Spleen (tissue), 7 donors: ENCODE measurements at regions not wholly inside any gene's neighbourhood (a gene's known extent, or its start where the extent isn't known, plus 50 kb on each side); places are given as distances from the start of the nearest gene placed in this dataset.

ENCODE experiments used
- POLR2A ChIP-seq, 3 donors: fragments of 450-650 bp; IDR thresholded peaks; one replicate each; pipeline ENCODE4 v1.5.1; 2017; ENCODE audit warnings: antibody characterized with exemption in 3 of 3, mild to moderate bottlenecking in 1 of 3
- TF ChIP-seq, protein P1 (sequence below), 11 experiments: fragments of 200-600 bp in 7 of 11; fragments of 450-650 bp in 4 of 11; sonication (generic) in 4 of 11; IDR thresholded peaks in 8 of 11; conservative IDR thresholded peaks in 3 of 11; 1 replicate in 7 of 11; 2 replicates in 4 of 11; pipeline versions ENCODE4 v1.4.0 to v1.8.0; 2016 to 2021; ENCODE audit warnings: antibody characterized with exemption in 11 of 11, inconsistent platforms in 4 of 11, mild to moderate bottlenecking in 1 of 11
- donor health status: DM: no; HTN: no; CAD: no; lungs with moderate emphysema.
- donor health status: DM: no; HTN: no; CAD: no.
- donor health status: DM: no; HTN: no; CAD: no.

DNA sequence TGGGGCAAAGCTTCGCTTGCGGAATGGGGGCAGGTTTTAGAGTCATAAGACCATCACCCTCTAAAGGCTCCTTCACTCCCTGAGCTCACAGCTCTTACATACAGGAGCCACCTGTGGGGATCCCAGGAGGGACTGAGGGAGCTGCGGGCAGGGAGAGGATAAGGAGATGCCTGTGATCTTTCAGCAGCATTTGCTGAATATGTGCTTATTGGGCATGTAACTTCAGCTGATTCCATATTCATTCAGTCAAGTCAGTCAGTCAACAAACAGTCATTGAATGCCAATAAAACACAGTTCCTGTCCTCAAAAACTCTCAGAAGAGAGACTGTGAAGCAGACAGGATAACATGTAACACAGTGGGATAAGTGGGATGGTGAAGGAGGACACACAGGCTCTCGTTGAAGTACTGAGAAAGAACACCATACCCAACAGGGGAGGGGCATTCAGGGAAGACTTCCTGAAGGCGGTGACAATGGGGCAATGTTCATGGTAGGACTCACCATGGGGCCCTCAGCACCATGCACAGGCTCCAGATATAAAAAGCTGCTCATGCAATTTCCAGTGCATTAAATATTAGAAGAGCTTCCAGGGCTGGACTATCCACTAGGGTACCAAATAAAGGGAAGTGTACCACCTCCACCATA lies 240.9 kb downstream of the UACA start:
- TF ChIP-seq, protein P1, sequence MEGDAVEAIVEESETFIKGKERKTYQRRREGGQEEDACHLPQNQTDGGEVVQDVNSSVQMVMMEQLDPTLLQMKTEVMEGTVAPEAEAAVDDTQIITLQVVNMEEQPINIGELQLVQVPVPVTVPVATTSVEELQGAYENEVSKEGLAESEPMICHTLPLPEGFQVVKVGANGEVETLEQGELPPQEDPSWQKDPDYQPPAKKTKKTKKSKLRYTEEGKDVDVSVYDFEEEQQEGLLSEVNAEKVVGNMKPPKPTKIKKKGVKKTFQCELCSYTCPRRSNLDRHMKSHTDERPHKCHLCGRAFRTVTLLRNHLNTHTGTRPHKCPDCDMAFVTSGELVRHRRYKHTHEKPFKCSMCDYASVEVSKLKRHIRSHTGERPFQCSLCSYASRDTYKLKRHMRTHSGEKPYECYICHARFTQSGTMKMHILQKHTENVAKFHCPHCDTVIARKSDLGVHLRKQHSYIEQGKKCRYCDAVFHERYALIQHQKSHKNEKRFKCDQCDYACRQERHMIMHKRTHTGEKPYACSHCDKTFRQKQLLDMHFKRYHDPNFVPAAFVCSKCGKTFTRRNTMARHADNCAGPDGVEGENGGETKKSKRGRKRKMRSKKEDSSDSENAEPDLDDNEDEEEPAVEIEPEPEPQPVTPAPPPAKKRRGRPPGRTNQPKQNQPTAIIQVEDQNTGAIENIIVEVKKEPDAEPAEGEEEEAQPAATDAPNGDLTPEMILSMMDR (IDR thresholded peaks at IDR 0.05 in 8 of 11, conservative IDR thresholded peaks at IDR 0.05 in 3 of 11), result no peak
- TF ChIP-seq POLR2A (IDR thresholded peaks at IDR 0.05), result no peak
